Hepatocyte (in vitro differentiated cells): ENCODE measurements at regions not wholly inside any gene's neighbourhood (a gene's known extent, or its start where the extent isn't known, plus 50 kb on each side); places are given as distances from the start of the nearest gene placed in this dataset.

Experiments used
- DNase-seq: peaks from one replicate; pipeline ENCODE4 v3.0.0-alpha.2; 2016; ENCODE audit warnings: low spot score
- H2AFZ ChIP-seq: fragments of 200-600 bp; sonication (generic); 2 replicates; pipeline ENCODE4 v1.6.0; 2016; ENCODE audit warnings: antibody characterized with exemption, mild to moderate bottlenecking
- H3K27ac ChIP-seq: fragments of 200-600 bp; sonication (generic); 2 replicates; pipeline ENCODE4 v1.5.1; 2016; ENCODE audit warnings: mild to moderate bottlenecking
- H3K27me3 ChIP-seq: fragments of 200-600 bp; sonication (generic); 2 replicates; pipeline ENCODE4 v1.6.1; 2016
- H3K36me3 ChIP-seq: fragments of 200-600 bp; sonication (generic); replicated peaks from 2 replicates; pipeline ENCODE4 v1.5.1; 2016; ENCODE audit warnings: low read depth; ENCODE audit not compliant: insufficient read depth
- H3K4me1 ChIP-seq: fragments of 200-600 bp; sonication (generic); 2 replicates; pipeline ENCODE4 v1.5.1; 2016; ENCODE audit warnings: mild to moderate bottlenecking, moderate library complexity; ENCODE audit not compliant: insufficient read depth
- H3K4me2 ChIP-seq: fragments of 200-600 bp; sonication (generic); 2 replicates; pipeline ENCODE4 v1.6.0; 2016
- H3K4me3 ChIP-seq: fragments of 200-600 bp; sonication (generic); 2 replicates; pipeline ENCODE4 v1.5.1; 2016; ENCODE audit warnings: mild to moderate bottlenecking
- H3K79me2 ChIP-seq: fragments of 200-600 bp; sonication (generic); 2 replicates; pipeline ENCODE4 v1.6.0; 2017; ENCODE audit warnings: mild to moderate bottlenecking
- H3K9me2 ChIP-seq: fragments of 200-600 bp; sonication (generic); replicated peaks from 2 replicates; pipeline ENCODE4 v1.6.0; 2017; ENCODE audit warnings: mild to moderate bottlenecking; ENCODE audit not compliant: insufficient read depth
- H3K9me3 ChIP-seq: fragments of 200-600 bp; sonication (generic); 2 replicates; pipeline ENCODE4 v1.5.1; 2016; ENCODE audit warnings: low read depth, mild to moderate bottlenecking
- H4K20me1 ChIP-seq: fragments of 200-600 bp; sonication (generic); 2 replicates; pipeline ENCODE4 v1.6.0; 2016; ENCODE audit warnings: mild to moderate bottlenecking; ENCODE audit not compliant: insufficient read depth, poor library complexity, severe bottlenecking
- CTCF ChIP-seq: fragments of 200-600 bp; sonication (generic); IDR thresholded peaks from 2 replicates; pipeline ENCODE4 v1.5.1; 2016; ENCODE audit warnings: antibody characterized with exemption, mild to moderate bottlenecking; ENCODE audit not compliant: poor library complexity
- EZH2 ChIP-seq: fragments of 200-600 bp; sonication (generic); IDR thresholded peaks from 2 replicates; pipeline ENCODE4 v1.6.1; 2016; ENCODE audit warnings: antibody characterized with exemption, mild to moderate bottlenecking, borderline replicate concordance
- EZH2phosphoT487 ChIP-seq: fragments of 200-600 bp; sonication (generic); IDR thresholded peaks from one replicate; pipeline ENCODE4 v1.6.1; 2018; ENCODE audit warnings: antibody characterized with exemption, mild to moderate bottlenecking, low read depth, moderate library complexity; ENCODE audit not compliant: unreplicated experiment, severe bottlenecking
- WGBS: methylation state at CpG from one replicate; pipeline ENCODE4 v1.1.6; 2016; ENCODE audit warnings: low lambda C conversion rate; ENCODE audit errors: missing lambda C conversion rate; 5-methylcytosine and 5-hydroxymethylcytosine counted together

GRCh38 chr1:244246334-244246733 lies 195.3 kb downstream of the ZBTB18 start:
- Histone ChIP-seq H3K27me3 (no peaks in the 10 kb centered on the region), H3K79me2 (no peaks in the 10 kb centered on the region), H2AFZ (no peak overlapping the region), H3K4me2 (no peak overlapping the region), H3K9me3 (no peaks in the 10 kb centered on the region), H3K27ac (no peak overlapping the region), H3K4me3 (no peak overlapping the region), H3K9me2 (no peaks in the 10 kb centered on the region), H3K4me1 (no peaks in the 10 kb centered on the region), H3K36me3 (no peaks in the 10 kb centered on the region), H4K20me1 (no peaks in the 10 kb centered on the region)
- no peak for TF ChIP-seq CTCF
- TF ChIP-seq EZH2, result no peak
- no peak for TF ChIP-seq EZH2phosphoT487
- DNase-seq, result no peak
- WGBS, result 81% methylated on average over 4 of the region's 4 CpGs

GRCh38 chr1:244248426-244248825 lies 197.3 kb downstream of the ZBTB18 start:
- no peak overlapping the region for H3K4me2 ChIP-seq
- TF ChIP-seq CTCF, result no peak
- no peak for TF ChIP-seq EZH2phosphoT487
- no peak for TF ChIP-seq EZH2
- H3K4me1 ChIP-seq, result no peaks in the 10 kb centered on the region
- WGBS, result 100% methylated on average over 3 of the region's 3 CpGs
- no peak overlapping the region for H3K27ac ChIP-seq
- no peaks in the 10 kb centered on the region for H3K79me2 ChIP-seq
- no peak overlapping the region for H3K4me3 ChIP-seq
- H3K36me3 ChIP-seq, result no peaks in the 10 kb centered on the region
- H3K27me3 ChIP-seq, result no peaks in the 10 kb centered on the region
- no peaks in the 10 kb centered on the region for H3K9me2 ChIP-seq
- no peaks in the 10 kb centered on the region for H3K9me3 ChIP-seq
- DNase-seq, result no peak
- H2AFZ ChIP-seq, result no peak overlapping the region
- H4K20me1 ChIP-seq, result no peaks in the 10 kb centered on the region

GRCh38 chr1:244252211-244252610 lies 199.5 kb downstream of the ADSS2 start:
- TF ChIP-seq EZH2 (no peak), CTCF (no peak), EZH2phosphoT487 (no peak)
- Histone ChIP-seq H3K79me2 (no peaks in the 10 kb centered on the region), H3K9me3 (no peaks in the 10 kb centered on the region), H3K4me2 (no peak overlapping the region), H3K27me3 (no peaks in the 10 kb centered on the region), H3K4me1 (no peaks in the 10 kb centered on the region), H3K4me3 (no peak overlapping the region), H3K36me3 (no peaks in the 10 kb centered on the region), H3K27ac (no peak overlapping the region), H4K20me1 (no peaks in the 10 kb centered on the region), H2AFZ (no peak overlapping the region), H3K9me2 (no peaks in the 10 kb centered on the region)
- 94% methylated on average over 4 of the region's 4 CpGs for WGBS
- DNase-seq, result no peak

GRCh38 chr1:244254467-244254866 lies 197.2 kb downstream of the ADSS2 start:
- no peaks in the 10 kb centered on the region for H3K9me2 ChIP-seq
- no peak overlapping the region for H3K4me3 ChIP-seq
- no peak overlapping the region for H2AFZ ChIP-seq
- TF ChIP-seq EZH2, result no peak
- TF ChIP-seq CTCF, result no peak
- TF ChIP-seq EZH2phosphoT487, result no peak
- DNase-seq, result no peak
- WGBS, result 77% methylated on average over 6 of the region's 6 CpGs
- H3K27me3 ChIP-seq, result no peaks in the 10 kb centered on the region
- H3K4me2 ChIP-seq, result no peak overlapping the region
- no peaks in the 10 kb centered on the region for H3K79me2 ChIP-seq
- H4K20me1 ChIP-seq, result no peaks in the 10 kb centered on the region
- H3K9me3 ChIP-seq, result no peaks in the 10 kb centered on the region
- no peak overlapping the region for H3K27ac ChIP-seq
- no peaks in the 10 kb centered on the region for H3K4me1 ChIP-seq
- H3K36me3 ChIP-seq, result no peaks in the 10 kb centered on the region
